Superior temporal gyrus (tissue), 1 donor: ENCODE measurements at regions not wholly inside any gene's neighbourhood (a gene's known extent, or its start where the extent isn't known, plus 50 kb on each side); places are given as distances from the start of the nearest gene placed in this dataset.

Experiments used
- DNase-seq: peaks from one replicate; pipeline ENCODE4 v3.0.0-alpha.2; 2016; ENCODE audit errors: extremely low spot score

- DNase-seq, result no peak
Observed at GRCh38 chr5:137567226-137567625, 68.1 kb upstream of the SPOCK1 start.

DNA sequence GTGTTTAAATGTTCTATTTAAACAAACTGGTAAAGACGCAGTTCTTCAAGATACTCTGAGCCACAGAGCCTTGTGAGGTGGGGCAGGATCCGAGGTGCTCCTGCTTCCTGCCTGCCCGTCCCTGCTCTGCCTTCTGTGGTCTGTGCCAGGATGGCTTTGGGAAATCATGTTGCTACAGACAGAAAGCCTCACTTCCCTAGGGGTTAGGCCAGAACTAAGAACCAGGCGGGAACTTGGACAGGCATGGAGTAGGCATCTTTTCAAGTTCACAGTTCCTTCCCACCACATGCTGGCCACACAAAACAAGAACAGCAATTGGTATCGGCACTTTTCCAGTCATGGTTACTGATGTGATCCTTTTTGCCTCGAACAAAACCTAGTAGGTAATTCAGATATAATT is 67.7 kb upstream of the SPOCK1 start:
- DNase-seq, result no peak

GRCh38 chr5:137566118-137566541 is 67.0 kb upstream of the SPOCK1 start:
- DNase-seq, result no peak

DNA sequence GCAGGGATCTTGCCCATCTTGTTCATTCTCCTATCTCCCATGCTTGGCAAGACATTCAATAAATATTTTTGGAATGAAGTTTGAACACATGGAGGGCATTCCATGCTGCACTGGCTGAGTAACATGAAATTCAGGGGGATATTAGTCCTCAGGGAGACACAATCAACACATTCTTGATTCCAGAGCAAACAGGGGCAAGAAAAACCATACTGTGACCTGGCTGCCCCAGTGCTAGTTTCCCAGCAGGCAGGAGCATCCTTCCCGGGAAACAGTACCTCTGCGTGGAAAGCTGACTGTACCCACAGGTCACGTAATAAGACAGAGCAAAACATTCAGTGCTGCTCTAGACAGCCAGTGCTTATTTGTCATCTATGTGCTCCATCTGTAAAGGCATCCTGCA is 66.3 kb upstream of the SPOCK1 start:
- no peak for DNase-seq

- peak; percentile 20 for DNase-seq
Observed at GRCh38 chr5:137564398-137564961, 65.4 kb upstream of the SPOCK1 start.

DNA sequence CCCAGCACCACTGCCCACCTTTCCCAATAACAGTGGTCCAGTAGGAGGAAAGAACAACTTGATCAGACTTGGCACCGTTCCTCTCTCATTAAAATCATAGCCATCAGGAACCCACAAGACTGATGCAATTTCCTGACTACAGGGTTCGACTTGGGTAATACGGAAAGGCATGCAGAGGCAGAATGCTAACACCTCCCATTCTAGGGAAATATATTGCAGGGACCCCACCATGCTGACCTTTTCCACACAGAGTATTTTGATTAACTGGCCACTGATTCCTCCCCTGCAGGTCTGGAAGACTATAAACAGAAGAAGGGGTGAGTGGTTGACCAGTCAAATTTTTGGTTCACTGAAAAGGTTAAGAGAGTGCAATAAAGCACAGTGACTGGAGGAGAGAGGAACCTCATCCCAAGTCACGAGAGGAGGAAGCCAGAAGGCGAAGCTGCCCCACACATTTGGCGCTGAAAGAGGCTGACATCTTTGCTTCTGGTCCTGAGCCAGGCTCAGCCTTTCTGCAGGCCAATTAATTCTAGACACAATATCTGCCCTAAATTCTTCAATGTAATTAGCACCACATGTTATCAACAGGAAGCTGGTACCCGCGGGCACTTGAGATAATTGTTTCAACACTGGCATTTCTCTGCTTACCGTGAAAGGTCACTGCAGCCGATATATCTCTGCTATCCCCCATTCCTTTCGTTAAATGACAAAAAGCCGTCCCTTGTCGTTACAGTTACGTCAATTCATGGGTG is 64.7 kb upstream of the SPOCK1 start:
- peak; percentile 18 for DNase-seq

DNA sequence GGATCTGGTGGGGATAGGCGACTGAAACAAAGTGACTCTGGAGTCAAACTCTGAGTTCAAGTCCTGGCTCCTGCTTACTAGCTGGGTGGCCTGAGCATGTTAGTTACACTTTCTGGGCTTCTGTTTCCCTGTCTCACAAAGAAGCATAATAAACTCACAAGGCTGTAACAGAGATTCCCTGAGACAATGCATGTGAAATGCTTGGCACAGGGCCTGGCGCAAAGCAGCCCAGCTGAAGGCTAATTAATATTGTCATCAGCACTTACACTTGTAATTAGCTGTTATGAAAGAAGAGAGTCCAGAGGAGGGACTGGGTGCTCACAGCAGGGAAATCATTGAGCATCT is 64.1 kb upstream of the SPOCK1 start:
- peak; percentile 30 for DNase-seq

DNA sequence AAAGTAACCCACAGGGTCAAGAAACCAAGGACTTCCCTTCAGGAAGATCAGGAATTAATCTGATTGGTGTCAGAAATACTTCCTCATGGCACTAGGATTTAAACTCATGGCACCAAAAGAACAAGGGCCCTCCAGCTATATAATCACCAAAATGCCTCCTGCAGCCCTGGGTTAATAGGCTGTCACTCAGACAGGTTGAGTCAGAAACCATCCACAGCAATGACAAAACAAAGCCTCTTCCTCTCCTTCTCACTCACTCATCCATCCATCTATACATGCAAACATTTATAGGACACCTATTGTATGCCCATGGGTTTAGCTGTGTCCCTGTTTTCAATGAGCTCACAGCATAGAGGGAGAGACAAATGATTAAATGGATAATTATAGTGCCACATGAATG is 62.5 kb upstream of the SPOCK1 start:
- no peak for DNase-seq

DNA sequence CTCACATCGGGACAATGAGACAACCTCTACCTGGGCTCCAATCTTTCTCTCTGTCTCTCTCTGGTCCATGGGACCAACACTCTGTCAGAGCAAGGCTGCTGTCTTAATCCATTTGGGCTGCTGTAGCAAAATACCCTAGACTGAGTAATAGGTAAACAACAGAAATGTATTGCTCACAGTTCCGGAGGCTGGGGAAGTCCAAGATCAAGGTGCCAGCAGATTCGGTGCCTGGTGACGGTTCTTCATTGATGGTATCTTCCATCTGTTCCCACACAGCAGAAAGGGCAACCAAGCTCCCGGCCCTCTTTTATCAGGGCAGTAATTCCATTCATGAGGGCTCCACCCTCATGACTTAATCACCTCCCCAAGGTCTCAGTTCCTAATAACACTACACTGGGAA is 61.3 kb upstream of the SPOCK1 start:
- DNase-seq, result no peak
